ENCODE measurements at regions not wholly inside any gene's neighbourhood (a gene's known extent, or its start where the extent isn't known, plus 50 kb on each side); places are given as distances from the start of the nearest gene placed in this dataset.

DNA sequence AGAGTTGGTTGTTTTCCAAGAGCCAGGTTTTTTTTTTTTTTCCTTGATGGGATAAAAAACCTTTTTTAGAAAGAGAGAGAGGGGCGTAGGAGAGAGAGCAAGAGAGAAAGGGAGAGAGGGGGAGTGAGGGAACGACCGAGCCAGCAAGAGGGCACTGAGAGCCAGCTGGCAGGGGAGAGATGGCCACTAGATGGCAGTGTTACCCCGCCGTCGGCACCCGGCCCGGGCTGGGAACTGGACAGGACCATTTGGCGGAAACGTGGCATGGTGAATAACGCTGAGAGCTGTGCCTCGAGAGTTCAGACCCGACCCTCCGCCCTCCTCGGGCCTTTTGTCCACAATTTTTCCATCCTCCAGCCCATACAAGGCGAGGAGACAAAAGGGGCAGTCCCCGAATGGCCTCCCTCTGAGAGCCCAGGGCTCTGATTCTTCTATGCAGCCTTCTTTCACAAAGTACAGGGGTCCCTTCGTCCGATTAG lies 286.7 kb upstream of the VRK2 start (continued):
- TF ChIP-seq, protein P1, sequence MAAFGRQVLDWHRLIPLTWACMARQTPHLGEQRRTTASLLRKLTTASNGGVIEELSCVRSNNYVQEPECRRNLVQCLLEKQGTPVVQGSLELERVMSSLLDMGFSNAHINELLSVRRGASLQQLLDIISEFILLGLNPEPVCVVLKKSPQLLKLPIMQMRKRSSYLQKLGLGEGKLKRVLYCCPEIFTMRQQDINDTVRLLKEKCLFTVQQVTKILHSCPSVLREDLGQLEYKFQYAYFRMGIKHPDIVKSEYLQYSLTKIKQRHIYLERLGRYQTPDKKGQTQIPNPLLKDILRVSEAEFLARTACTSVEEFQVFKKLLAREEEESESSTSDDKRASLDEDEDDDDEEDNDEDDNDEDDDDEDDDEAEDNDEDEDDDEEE (CRISPR knock-in tag; IDR thresholded peaks at IDR 0.05) = no peak
- TF ChIP-seq KAT7 (CRISPR knock-in tag; IDR thresholded peaks at IDR 0.05; ENCODE audit: borderline replicate concordance) (no peak), SOX13 (IDR thresholded peaks at IDR 0.05) (no peak), SOX13 (CRISPR knock-in tag; conservative IDR thresholded peaks at IDR 0.05 in 1 of 2, IDR thresholded peaks at IDR 0.05 in 1 of 2) (peak in 1 of 2 experiments; percentile 18; a peak in 1 of 4 replicates), EEA1 (CRISPR knock-in tag; IDR thresholded peaks at IDR 0.05; ENCODE audit: borderline replicate concordance) (no peak), ZNF678 (CRISPR knock-in tag; IDR thresholded peaks at IDR 0.05) (no peak), FOSL1 (CRISPR knock-in tag; IDR thresholded peaks at IDR 0.05; ENCODE audit: borderline replicate concordance) (no peak), ZBTB38 (CRISPR knock-in tag; IDR thresholded peaks at IDR 0.05) (no peak), ZNF274 (CRISPR knock-in tag; IDR thresholded peaks at IDR 0.05) (0 out of 2 replicates have a peak, but pooled peaks have one; percentile 33), U2AF2 (IDR thresholded peaks at IDR 0.05; ENCODE audit: low read depth, low read length) (no peak), PRPF4 (IDR thresholded peaks at IDR 0.05; ENCODE audit: low read depth, low read length, poor library complexity, severe bottlenecking) (no peak), ZNF790 (CRISPR knock-in tag; IDR thresholded peaks at IDR 0.05; ENCODE audit: borderline replicate concordance) (no peak), ZKSCAN5 (CRISPR knock-in tag; IDR thresholded peaks at IDR 0.05) (no peak), RFX1 (IDR thresholded peaks at IDR 0.05) (no peak), SMARCC2 (IDR thresholded peaks at IDR 0.05) (no peak), ZNF546 (CRISPR knock-in tag; conservative IDR thresholded peaks at IDR 0.05) (no peak), PRMT3 (CRISPR knock-in tag; IDR thresholded peaks at IDR 0.05; ENCODE audit: borderline replicate concordance, low read depth) (no peak), POLR2A (IDR thresholded peaks at IDR 0.05; ENCODE audit: insufficient read depth in 1 of 2, low read depth in 2 of 2, low read length in 2 of 2) (no peak), ZSCAN22 (CRISPR knock-in tag; IDR thresholded peaks at IDR 0.05) (no peak), SNAI1 (CRISPR knock-in tag; IDR thresholded peaks at IDR 0.05; ENCODE audit: borderline replicate concordance) (no peak), ZNF7 (CRISPR knock-in tag; IDR thresholded peaks at IDR 0.05) (no peak)
- TF ChIP-seq, protein P2, sequence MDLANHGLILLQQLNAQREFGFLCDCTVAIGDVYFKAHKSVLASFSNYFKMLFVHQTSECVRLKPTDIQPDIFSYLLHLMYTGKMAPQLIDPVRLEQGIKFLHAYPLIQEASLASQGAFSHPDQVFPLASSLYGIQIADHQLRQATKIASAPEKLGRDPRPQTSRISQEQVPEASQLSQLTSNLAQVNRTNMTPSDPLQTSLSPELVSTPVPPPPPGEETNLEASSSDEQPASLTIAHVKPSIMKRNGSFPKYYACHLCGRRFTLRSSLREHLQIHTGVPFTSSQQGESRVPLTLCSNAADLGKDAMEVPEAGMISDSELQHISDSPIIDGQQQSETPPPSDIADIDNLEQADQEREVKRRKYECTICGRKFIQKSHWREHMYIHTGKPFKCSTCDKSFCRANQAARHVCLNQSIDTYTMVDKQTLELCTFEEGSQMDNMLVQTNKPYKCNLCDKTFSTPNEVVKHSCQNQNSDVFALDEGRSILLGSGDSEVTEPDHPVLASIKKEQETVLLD (CRISPR knock-in tag; IDR thresholded peaks at IDR 0.05; ENCODE audit: low read depth) = no peak
- TF ChIP-seq, protein P3, sequence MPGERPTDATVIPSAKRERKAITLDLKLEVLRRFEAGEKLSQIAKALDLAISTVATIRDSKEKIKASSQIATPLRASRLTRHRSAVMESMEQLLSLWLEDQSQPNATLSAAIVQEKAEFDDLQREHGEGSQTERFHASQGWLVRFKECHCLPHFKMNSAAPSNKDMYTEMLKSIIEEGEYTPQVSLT (CRISPR knock-in tag; IDR thresholded peaks at IDR 0.05; ENCODE audit: borderline replicate concordance, low read depth) = no peak
- TF ChIP-seq, protein P4, sequence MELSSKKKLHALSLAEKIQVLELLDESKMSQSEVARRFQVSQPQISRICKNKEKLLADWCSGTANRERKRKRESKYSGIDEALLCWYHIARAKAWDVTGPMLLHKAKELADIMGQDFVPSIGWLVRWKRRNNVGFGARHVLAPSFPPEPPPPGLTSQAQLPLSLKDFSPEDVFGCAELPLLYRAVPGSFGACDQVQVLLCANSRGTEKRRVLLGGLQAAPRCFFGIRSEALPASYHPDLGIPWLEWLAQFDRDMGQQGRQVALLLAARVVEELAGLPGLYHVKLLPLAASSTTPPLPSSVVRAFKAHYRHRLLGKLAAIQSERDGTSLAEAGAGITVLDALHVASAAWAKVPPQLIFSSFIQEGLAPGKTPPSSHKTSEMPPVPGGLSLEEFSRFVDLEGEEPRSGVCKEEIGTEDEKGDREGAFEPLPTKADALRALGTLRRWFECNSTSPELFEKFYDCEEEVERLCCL (CRISPR knock-in tag; IDR thresholded peaks at IDR 0.05; ENCODE audit: borderline replicate concordance) = no peak
- TF ChIP-seq, protein P5, sequence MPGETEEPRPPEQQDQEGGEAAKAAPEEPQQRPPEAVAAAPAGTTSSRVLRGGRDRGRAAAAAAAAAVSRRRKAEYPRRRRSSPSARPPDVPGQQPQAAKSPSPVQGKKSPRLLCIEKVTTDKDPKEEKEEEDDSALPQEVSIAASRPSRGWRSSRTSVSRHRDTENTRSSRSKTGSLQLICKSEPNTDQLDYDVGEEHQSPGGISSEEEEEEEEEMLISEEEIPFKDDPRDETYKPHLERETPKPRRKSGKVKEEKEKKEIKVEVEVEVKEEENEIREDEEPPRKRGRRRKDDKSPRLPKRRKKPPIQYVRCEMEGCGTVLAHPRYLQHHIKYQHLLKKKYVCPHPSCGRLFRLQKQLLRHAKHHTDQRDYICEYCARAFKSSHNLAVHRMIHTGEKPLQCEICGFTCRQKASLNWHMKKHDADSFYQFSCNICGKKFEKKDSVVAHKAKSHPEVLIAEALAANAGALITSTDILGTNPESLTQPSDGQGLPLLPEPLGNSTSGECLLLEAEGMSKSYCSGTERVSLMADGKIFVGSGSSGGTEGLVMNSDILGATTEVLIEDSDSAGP (CRISPR knock-in tag; IDR thresholded peaks at IDR 0.05; ENCODE audit: borderline replicate concordance) = peak; percentile 43; the same call in 1 of the 2 replicates
